BE2C (cell line): ENCODE measurements at regions not wholly inside any gene's neighbourhood (a gene's known extent, or its start where the extent isn't known, plus 50 kb on each side); places are given as distances from the start of the nearest gene placed in this dataset.

Experiments used
- DNase-seq: peaks from one replicate; pipeline ENCODE4 v3.0.0-alpha.2; 2020
- H3K27me3 ChIP-seq: fragments of 250-450 bp; sonication (Bioruptor Pico); 2 replicates; pipeline ENCODE4 v1.5.1; 2020; ENCODE audit warnings: mild to moderate bottlenecking
- H3K36me3 ChIP-seq: fragments of 250-450 bp; sonication (Bioruptor Pico); 2 replicates; pipeline ENCODE4 v1.5.1; 2020; ENCODE audit warnings: mild to moderate bottlenecking
- H3K4me1 ChIP-seq: fragments of 250-450 bp; sonication (Bioruptor Pico); 2 replicates; pipeline ENCODE4 v1.5.1; 2020
- H3K4me3 ChIP-seq: 2 replicates; pipeline ENCODE4 v1.5.1; 2011; ENCODE audit warnings: low read depth, low read length
- H3K9me3 ChIP-seq: fragments of 250-450 bp; sonication (Bioruptor Pico); 2 replicates; pipeline ENCODE4 v1.5.1; 2020
- TF ChIP-seq, protein P1 (sequence below): IDR thresholded peaks from 2 replicates; pipeline ENCODE4 v1.5.1; 2012; ENCODE audit warnings: mild to moderate bottlenecking, low read depth, low read length

DNA sequence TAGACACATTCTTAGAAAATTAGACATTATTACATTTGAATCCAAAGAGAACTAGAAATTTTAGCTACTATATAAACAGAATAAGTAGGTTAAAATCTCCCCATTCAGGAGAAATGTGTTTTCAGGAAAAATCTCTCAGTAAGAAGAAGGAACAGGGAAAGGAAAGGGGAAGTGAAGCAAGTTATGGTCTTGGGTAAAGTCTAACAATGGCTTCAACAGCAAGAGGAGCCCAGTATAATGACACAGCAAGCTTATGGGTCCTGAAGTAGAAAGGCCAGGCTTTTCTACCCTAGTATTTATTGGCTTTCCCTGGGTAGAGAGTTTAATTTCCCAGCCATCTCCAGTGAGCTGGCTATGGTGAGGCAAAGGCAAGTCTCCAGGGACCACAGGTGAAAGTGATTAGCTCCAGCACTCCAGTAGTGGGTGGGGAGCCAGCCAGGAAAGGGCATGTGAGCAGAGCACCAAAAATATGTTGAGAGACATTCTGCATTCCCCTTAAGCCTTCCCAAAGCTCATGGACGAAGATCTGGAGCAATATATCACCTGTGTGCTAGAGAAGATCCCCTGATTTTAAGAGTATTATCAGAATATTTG, 981.7 kb downstream of the NR2F1-AS1 start:
- TF ChIP-seq, protein P1, sequence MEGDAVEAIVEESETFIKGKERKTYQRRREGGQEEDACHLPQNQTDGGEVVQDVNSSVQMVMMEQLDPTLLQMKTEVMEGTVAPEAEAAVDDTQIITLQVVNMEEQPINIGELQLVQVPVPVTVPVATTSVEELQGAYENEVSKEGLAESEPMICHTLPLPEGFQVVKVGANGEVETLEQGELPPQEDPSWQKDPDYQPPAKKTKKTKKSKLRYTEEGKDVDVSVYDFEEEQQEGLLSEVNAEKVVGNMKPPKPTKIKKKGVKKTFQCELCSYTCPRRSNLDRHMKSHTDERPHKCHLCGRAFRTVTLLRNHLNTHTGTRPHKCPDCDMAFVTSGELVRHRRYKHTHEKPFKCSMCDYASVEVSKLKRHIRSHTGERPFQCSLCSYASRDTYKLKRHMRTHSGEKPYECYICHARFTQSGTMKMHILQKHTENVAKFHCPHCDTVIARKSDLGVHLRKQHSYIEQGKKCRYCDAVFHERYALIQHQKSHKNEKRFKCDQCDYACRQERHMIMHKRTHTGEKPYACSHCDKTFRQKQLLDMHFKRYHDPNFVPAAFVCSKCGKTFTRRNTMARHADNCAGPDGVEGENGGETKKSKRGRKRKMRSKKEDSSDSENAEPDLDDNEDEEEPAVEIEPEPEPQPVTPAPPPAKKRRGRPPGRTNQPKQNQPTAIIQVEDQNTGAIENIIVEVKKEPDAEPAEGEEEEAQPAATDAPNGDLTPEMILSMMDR, result no peak
- H3K27me3 ChIP-seq, result no peaks in the 10 kb centered on the region
- H3K9me3 ChIP-seq, result no peaks in the 10 kb centered on the region; the same call in 1 of the 2 replicates
- peaks cover 4% of the 10 kb centered on the region for H3K4me1 ChIP-seq
- H3K4me3 ChIP-seq, result no peak overlapping the region
- peak; percentile 47 for DNase-seq
- H3K36me3 ChIP-seq, result no peaks in the 10 kb centered on the region

DNA sequence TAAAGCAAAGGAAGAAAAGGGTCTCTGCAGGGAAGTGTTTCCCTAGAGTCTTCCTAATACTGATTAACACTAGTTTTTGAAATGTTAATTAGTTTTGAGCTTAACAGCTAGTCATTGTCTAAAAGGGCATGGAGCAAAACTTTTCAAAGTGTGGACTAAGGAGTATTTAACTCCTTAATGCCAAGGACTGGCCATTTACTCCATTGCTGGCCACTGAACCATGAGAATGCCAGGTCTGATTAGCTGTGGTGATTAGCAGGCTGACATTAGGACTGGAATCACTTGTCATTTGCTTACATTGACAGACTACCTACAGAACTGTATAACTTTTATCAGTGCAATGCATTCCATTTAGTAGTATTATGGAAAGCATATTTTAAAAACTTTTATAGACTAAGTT, 987.0 kb downstream of the NR2F1-AS1 start:
- Histone ChIP-seq H3K4me1 (peaks cover 4% of the 10 kb centered on the region), H3K36me3 (no peaks in the 10 kb centered on the region), H3K9me3 (no peaks in the 10 kb centered on the region), H3K27me3 (no peaks in the 10 kb centered on the region), H3K4me3 (no peak overlapping the region)
- DNase-seq, result peak; percentile 29
- TF ChIP-seq, protein P1, result no peak

DNA sequence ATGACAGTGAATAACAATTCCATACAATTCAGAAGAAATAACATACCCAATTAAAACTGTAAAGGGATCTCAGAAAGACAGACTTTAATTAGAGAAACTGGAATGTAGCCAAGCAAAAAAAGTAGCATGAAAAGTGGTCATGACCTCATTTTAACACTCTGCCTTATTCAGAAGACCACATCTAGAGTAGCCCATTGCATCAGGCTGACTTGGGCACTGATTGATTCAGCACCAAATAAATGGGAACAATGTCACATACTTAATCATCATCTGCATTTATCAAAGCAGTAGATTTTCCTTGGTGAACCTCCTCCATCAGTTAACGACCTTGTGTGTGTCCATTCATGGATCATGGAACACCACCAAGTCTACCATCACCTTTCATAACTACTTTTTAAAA, 992.1 kb downstream of the NR2F1-AS1 start:
- Histone ChIP-seq H3K4me1 (no peaks in the 10 kb centered on the region; the same call in 1 of the 2 replicates), H3K9me3 (no peaks in the 10 kb centered on the region), H3K36me3 (no peaks in the 10 kb centered on the region), H3K4me3 (no peak overlapping the region), H3K27me3 (no peaks in the 10 kb centered on the region)
- TF ChIP-seq, protein P1, result no peak
- DNase-seq, result no peak

DNA sequence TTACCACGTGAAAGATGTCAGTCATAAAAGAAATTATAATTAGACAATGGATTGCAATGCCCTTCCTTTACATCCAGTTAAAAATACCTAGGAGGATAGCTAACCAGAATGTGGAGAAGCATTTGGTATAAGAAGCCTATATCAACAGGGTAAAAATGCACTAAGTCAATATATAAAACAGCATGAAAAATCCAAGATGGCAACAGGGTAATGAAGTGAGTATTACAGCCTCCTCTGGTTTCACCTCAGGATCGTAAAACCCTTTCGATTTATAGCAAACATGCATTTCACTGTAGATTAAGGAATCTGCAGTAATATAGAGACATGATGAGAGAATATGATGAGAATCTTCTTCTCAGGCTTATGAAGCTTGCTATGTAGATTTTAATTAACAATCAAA, 999.3 kb downstream of the NR2F1-AS1 start:
- no peak overlapping the region for H3K4me3 ChIP-seq
- no peaks in the 10 kb centered on the region for H3K9me3 ChIP-seq
- no peaks in the 10 kb centered on the region for H3K36me3 ChIP-seq
- TF ChIP-seq, protein P1, result no peak
- no peaks in the 10 kb centered on the region for H3K27me3 ChIP-seq
- H3K4me1 ChIP-seq, result no peaks in the 10 kb centered on the region
- no peak for DNase-seq

DNA sequence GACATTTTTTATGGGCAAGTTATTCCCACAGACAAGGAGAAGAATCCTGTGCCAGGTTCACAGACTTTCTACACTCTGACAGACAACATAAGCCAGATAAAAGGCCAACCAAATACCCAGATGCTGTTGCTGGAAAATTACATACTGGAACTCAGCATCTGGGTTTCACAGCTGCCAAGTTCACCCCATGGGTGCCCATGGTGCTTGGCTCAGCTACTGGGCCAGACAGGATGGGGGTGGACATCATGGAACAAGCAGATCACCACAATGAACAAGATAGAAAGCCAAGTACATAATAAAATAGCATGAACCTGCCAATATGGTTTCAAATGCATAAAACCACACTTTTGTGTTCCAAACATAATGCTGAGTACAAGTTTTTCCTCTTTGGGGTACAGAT, 999.8 kb downstream of the NR2F1-AS1 start:
- no peaks in the 10 kb centered on the region for H3K27me3 ChIP-seq
- TF ChIP-seq, protein P1, result no peak
- no peaks in the 10 kb centered on the region for H3K36me3 ChIP-seq
- no peaks in the 10 kb centered on the region for H3K4me1 ChIP-seq
- H3K9me3 ChIP-seq, result no peaks in the 10 kb centered on the region
- no peak overlapping the region for H3K4me3 ChIP-seq
- no peak for DNase-seq

DNA sequence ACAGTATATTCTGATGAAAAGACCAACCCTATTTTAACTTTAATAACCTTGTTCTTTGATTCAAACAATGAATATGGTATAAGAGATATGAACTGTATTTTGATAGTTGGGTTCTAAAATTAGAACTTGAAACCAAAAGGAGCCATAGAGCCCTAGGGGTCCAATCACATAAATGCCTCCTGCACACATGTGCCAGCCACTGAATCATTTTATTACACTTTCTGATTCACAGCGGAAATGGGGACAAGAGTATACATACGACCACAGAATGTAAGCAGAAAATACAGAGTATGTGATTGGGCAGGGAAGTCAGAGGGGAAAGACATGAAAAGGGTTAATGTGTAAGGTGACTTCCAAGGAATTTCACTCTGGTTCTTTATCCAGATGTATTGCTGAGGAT, 1000.2 kb downstream of the NR2F1-AS1 start:
- no peaks in the 10 kb centered on the region for H3K27me3 ChIP-seq
- H3K36me3 ChIP-seq, result no peaks in the 10 kb centered on the region
- no peaks in the 10 kb centered on the region for H3K4me1 ChIP-seq
- no peak overlapping the region for H3K4me3 ChIP-seq
- no peak for DNase-seq
- H3K9me3 ChIP-seq, result no peaks in the 10 kb centered on the region
- TF ChIP-seq, protein P1, result no peak
